ENCODE measurements at regions not wholly inside any gene's neighbourhood (a gene's known extent, or its start where the extent isn't known, plus 50 kb on each side); places are given as distances from the start of the nearest gene placed in this dataset.
A peak's percentile ranks its signal among the peaks of the same experiment; 100 is the strongest.

GRCh38 chr5:87594566-87594965, 181.8 kb upstream of the CCNH start:
- ATAC-seq: no peak
- H3K9ac ChIP-seq (ENCODE audit: control insufficient read depth, insufficient read depth, low read length): no peak overlapping the region
- in situ Hi-C loops (cut with MboI) (no loop called here), intact Hi-C loops (cut with micrococcal nuclease; ENCODE audit: unreplicated experiment) (no loop called here)
- H3K27me3 ChIP-seq (replicated peaks in 1 of 2; ENCODE audit: control insufficient read depth in 2 of 2, insufficient read depth in 2 of 2, low read length in 1 of 2): no peaks in the 10 kb centered on the region
- POLR2A ChIA-PET: no interaction called here
- no peak overlapping the region for H3K27ac ChIP-seq (ENCODE audit: control insufficient read depth, insufficient read depth)
- no peaks in the 10 kb centered on the region for H3K36me3 ChIP-seq (ENCODE audit: control insufficient read depth in 2 of 2, insufficient read depth in 2 of 2, low read length in 1 of 2)
- RAD21 ChIA-PET (ENCODE audit: unreplicated experiment): no interaction called here
- no TSS peak for BruUV-seq (replicated peaks)
- H2AFZ ChIP-seq (ENCODE audit: control insufficient read depth, low read depth, low read length): no peak overlapping the region
- H3K79me2 ChIP-seq (ENCODE audit: control insufficient read depth, insufficient read depth, low read length): no peaks in the 10 kb centered on the region
- H3K4me3 ChIP-seq: no peak overlapping the region
- WGBS (ENCODE audit: insufficient coverage, insufficient replicate concordance, low lambda C conversion rate, missing lambda C conversion rate): 0% methylated on average over 1 of the region's 1 CpG
- CTCF ChIA-PET: interaction anchor here (0.6 to 1.0 kb wide), 2 partner anchors 117 to 146 kb away, joined by 3 read pairs; no protein-coding TSS in a partner anchor
- no peaks in the 10 kb centered on the region for H3K4me1 ChIP-seq (ENCODE audit: control insufficient read depth, insufficient read depth, low read length)
- DNase-seq (ENCODE audit: low read depth, low spot score): no peak
- H3K9me3 ChIP-seq (replicated peaks; ENCODE audit: control insufficient read depth, insufficient read depth, low read length): no peaks in the 10 kb centered on the region
- SMC1A ChIA-PET (ENCODE audit: uncharacterized antibody, unreplicated experiment): no interaction called here
- H3K4me2 ChIP-seq (ENCODE audit: control insufficient read depth, insufficient read depth): no peak overlapping the region
- H4K20me1 ChIP-seq (ENCODE audit: control insufficient read depth, insufficient read depth): no peaks in the 10 kb centered on the region
- FAIRE-seq: no peak
- TF ChIP-seq CREB1 (IDR thresholded peaks at IDR 0.05; ENCODE audit: low read depth): no peak

GRCh38 chr5:87589587-87589986, 176.9 kb upstream of the CCNH start:
- no peaks in the 10 kb centered on the region for H4K20me1 ChIP-seq (ENCODE audit: control insufficient read depth, insufficient read depth)
- no peak overlapping the region for H3K4me3 ChIP-seq
- H3K36me3 ChIP-seq (ENCODE audit: control insufficient read depth in 2 of 2, insufficient read depth in 2 of 2, low read length in 1 of 2): no peaks in the 10 kb centered on the region
- TF ChIP-seq RAD51 (IDR thresholded peaks at IDR 0.05): peak; percentile 46; the same call in 1 of the 2 replicates
- no peak for TF ChIP-seq ATF7 (IDR thresholded peaks at IDR 0.05; ENCODE audit: low read depth)
- in situ Hi-C loops (cut with MboI): no loop called here
- DNase-seq (ENCODE audit: low read depth, low spot score) (no peak), ATAC-seq (no peak), FAIRE-seq (no peak)
- H3K4me1 ChIP-seq (ENCODE audit: control insufficient read depth, insufficient read depth, low read length): no peaks in the 10 kb centered on the region
- ChIA-PET CTCF (no interaction called here), POLR2A (no interaction called here), SMC1A (ENCODE audit: uncharacterized antibody, unreplicated experiment) (no interaction called here), RAD21 (ENCODE audit: unreplicated experiment) (no interaction called here)
- no peak overlapping the region for H2AFZ ChIP-seq (ENCODE audit: control insufficient read depth, low read depth, low read length)
- no TSS peak for BruUV-seq (replicated peaks)
- no peaks in the 10 kb centered on the region for H3K27me3 ChIP-seq (replicated peaks in 1 of 2; ENCODE audit: control insufficient read depth in 2 of 2, insufficient read depth in 2 of 2, low read length in 1 of 2)
- intact Hi-C loops (cut with micrococcal nuclease; ENCODE audit: unreplicated experiment): no loop called here
- H3K79me2 ChIP-seq (ENCODE audit: control insufficient read depth, insufficient read depth, low read length): no peaks in the 10 kb centered on the region
- no peak overlapping the region for H3K9ac ChIP-seq (ENCODE audit: control insufficient read depth, insufficient read depth, low read length)
- H3K4me2 ChIP-seq (ENCODE audit: control insufficient read depth, insufficient read depth): no peak overlapping the region
- 0% methylated on average over 2 of the region's 2 CpGs for WGBS (ENCODE audit: insufficient coverage, insufficient replicate concordance, low lambda C conversion rate, missing lambda C conversion rate)
- no peaks in the 10 kb centered on the region for H3K9me3 ChIP-seq (replicated peaks; ENCODE audit: control insufficient read depth, insufficient read depth, low read length)
- no peak overlapping the region for H3K27ac ChIP-seq (ENCODE audit: control insufficient read depth, insufficient read depth)

All from GM12878 (cell line).